HEK293T (cell line): ENCODE measurements at regions not wholly inside any gene's neighbourhood (a gene's known extent, or its start where the extent isn't known, plus 50 kb on each side); places are given as distances from the start of the nearest gene placed in this dataset.

Experiments used
- BHLHE40 ChIP-seq: fragments of 450-650 bp; IDR thresholded peaks from 2 replicates; pipeline ENCODE4 v1.6.1; 2016; ENCODE audit warnings: mild to moderate bottlenecking, moderate library complexity, borderline replicate concordance
- FOXM1 ChIP-seq: fragments of 450-650 bp; IDR thresholded peaks from 2 replicates; pipeline ENCODE4 v1.6.1; 2017; ENCODE audit warnings: mild to moderate bottlenecking, borderline replicate concordance
- L3MBTL2 ChIP-seq: fragments of 450-650 bp; conservative IDR thresholded peaks from 2 replicates; pipeline ENCODE4 v1.6.1; 2016; ENCODE audit warnings: mild to moderate bottlenecking
- NFRKB ChIP-seq: fragments of 450-650 bp; IDR thresholded peaks from 2 replicates; pipeline ENCODE4 v1.6.1; 2016; ENCODE audit warnings: mild to moderate bottlenecking, moderate library complexity
- SP1 ChIP-seq: fragments of 450-650 bp; IDR thresholded peaks from 2 replicates; pipeline ENCODE4 v1.6.1; 2017
- TARDBP ChIP-seq: fragments of 450-650 bp; IDR thresholded peaks from 2 replicates; pipeline ENCODE4 v1.6.1; 2016
- ZNF384 ChIP-seq: fragments of 450-650 bp; IDR thresholded peaks from 2 replicates; pipeline ENCODE4 v1.6.1; 2016

GRCh38 chr5:68631884-68632283, 416.3 kb downstream of the PIK3R1 start:
- TF ChIP-seq BHLHE40 (no peak), TARDBP (no peak), L3MBTL2 (no peak), SP1 (no peak), ZNF384 (no peak), FOXM1 (no peak), NFRKB (no peak)
